ENCODE measurements at regions not wholly inside any gene's neighbourhood (a gene's known extent, or its start where the extent isn't known, plus 50 kb on each side); places are given as distances from the start of the nearest gene placed in this dataset.

DNA sequence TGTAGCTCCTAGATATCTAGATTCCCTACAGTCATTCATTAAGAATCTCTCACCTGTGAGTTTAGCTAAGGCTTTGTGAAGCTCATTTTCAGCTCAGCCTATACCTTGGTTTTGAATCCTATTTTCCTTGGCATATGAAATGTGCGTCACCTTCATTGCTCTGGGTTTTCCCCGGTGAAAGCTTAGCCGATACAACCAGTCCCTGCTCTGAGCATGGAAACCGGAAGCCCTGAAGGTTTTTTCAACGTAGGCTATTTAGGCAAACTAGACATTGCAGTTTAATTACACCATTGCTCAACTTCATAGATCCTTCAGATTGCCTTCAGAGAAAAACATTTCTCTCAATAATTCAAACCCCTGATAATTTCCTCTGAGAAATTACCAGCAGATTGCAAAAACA is 206.8 kb upstream of the TPRG1 start:
- CTCF ChIA-PET = interaction anchor here (1.6 kb wide), 1 partner anchor 1225 kb away, joined by 3 read pairs; no protein-coding TSS in a partner anchor

DNA sequence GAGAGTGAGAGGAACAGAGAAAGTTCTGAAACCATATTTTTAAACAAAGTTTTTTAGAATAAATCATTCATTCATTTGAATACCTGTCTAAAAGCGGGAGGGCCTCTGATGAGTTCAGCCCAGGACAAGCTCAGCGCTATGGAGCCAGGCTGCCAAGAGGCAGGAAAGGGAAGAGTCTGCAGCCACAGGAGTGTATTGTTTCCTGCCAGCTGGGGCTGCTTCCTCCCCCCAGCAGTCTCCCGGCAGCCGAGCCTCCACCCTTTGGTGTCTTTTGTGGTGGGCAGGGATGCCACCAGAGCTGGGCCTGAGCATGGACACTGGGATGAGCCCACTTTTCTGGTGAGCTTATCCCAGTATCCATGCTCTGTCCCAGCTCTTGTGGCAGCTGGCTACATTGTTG is 199.5 kb upstream of the TPRG1 start:
- Mint-ChIP-seq H3K36me3 (ENCODE audit: insufficient read depth, unreplicated experiment) (no peaks in the 10 kb centered on the region), H3K4me1 (ENCODE audit: insufficient read depth, unreplicated experiment) (no peaks in the 10 kb centered on the region), H3K4me3 (ENCODE audit: unreplicated experiment) (no peak overlapping the region), H3K27me3 (ENCODE audit: insufficient read depth, unreplicated experiment) (no peaks in the 10 kb centered on the region), H3K27ac (ENCODE audit: low read depth, unreplicated experiment) (no peak overlapping the region), H3K9me3 (ENCODE audit: unreplicated experiment) (no peaks in the 10 kb centered on the region)
- no TSS peak for BruUV-seq (replicated peaks)
- no peak for DNase-seq (ENCODE audit: unreplicated experiment)
- intact Hi-C loops (cut with micrococcal nuclease) = no loop called here
- POLR2A ChIA-PET = no interaction called here
- CTCF ChIA-PET = interaction anchor here (0.6 kb wide), 1 partner anchor 12 kb away, joined by 4 read pairs; no protein-coding TSS in a partner anchor
- TF ChIP-seq, protein P1, sequence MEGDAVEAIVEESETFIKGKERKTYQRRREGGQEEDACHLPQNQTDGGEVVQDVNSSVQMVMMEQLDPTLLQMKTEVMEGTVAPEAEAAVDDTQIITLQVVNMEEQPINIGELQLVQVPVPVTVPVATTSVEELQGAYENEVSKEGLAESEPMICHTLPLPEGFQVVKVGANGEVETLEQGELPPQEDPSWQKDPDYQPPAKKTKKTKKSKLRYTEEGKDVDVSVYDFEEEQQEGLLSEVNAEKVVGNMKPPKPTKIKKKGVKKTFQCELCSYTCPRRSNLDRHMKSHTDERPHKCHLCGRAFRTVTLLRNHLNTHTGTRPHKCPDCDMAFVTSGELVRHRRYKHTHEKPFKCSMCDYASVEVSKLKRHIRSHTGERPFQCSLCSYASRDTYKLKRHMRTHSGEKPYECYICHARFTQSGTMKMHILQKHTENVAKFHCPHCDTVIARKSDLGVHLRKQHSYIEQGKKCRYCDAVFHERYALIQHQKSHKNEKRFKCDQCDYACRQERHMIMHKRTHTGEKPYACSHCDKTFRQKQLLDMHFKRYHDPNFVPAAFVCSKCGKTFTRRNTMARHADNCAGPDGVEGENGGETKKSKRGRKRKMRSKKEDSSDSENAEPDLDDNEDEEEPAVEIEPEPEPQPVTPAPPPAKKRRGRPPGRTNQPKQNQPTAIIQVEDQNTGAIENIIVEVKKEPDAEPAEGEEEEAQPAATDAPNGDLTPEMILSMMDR (IDR thresholded peaks at IDR 0.05; ENCODE audit: unreplicated experiment) = no peak

More for the DNA sequence above, 206.8 kb upstream of the TPRG1 start:
- POLR2A ChIA-PET = no interaction called here
- no peak overlapping the region for H3K4me3 Mint-ChIP-seq (ENCODE audit: unreplicated experiment)
- H3K4me1 Mint-ChIP-seq (ENCODE audit: insufficient read depth, unreplicated experiment) = no peaks in the 10 kb centered on the region
- intact Hi-C loops (cut with micrococcal nuclease) = no loop called here
- H3K27me3 Mint-ChIP-seq (ENCODE audit: insufficient read depth, unreplicated experiment) = no peaks in the 10 kb centered on the region
- H3K9me3 Mint-ChIP-seq (ENCODE audit: unreplicated experiment) = peaks cover 10% of the 10 kb centered on the region
- no peak overlapping the region for H3K27ac Mint-ChIP-seq (ENCODE audit: low read depth, unreplicated experiment)
- H3K36me3 Mint-ChIP-seq (ENCODE audit: insufficient read depth, unreplicated experiment) = no peaks in the 10 kb centered on the region
- BruUV-seq (replicated peaks) = no TSS peak
- TF ChIP-seq, protein P1 (IDR thresholded peaks at IDR 0.05; ENCODE audit: unreplicated experiment) = no peak
- DNase-seq (ENCODE audit: unreplicated experiment) = no peak

DNA sequence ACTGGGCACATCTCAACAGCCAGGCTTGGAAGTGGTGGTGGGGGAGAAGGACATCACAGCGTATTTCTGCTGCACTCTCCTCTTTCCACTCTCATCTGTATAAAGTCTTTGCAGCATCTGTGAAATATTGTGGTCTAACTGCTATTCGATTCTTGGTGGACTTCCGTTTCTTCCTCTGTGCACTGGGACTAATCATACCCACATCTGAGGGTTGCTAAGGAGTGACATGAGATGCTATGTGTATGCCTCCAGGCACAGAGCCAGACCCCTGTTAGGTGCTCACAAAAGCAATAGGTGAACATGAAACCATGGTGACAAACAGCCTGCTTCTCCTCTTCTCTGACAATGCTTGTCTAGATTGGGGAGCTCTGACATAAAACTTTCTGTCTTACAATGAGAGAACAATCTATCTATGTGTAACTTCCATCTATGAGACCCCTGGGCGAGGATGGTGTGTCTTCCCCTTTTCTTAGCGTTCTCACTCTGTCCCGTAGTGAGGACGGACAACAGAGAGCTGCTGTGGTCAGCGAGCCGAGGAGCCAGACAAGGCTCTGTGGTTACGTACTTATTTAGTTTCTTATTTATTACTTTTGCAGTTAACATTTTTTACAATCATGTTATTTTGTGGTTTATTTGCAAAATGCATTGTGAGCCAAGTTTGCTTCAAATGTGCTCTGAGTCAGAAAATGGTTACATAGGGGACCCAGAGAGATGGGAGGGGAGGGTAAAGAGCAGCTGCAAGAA is 196.7 kb upstream of the TPRG1 start:
- no peaks in the 10 kb centered on the region for H3K4me1 Mint-ChIP-seq (ENCODE audit: insufficient read depth, unreplicated experiment)
- H3K36me3 Mint-ChIP-seq (ENCODE audit: insufficient read depth, unreplicated experiment) = no peaks in the 10 kb centered on the region
- H3K27ac Mint-ChIP-seq (ENCODE audit: low read depth, unreplicated experiment) = no peak overlapping the region
- H3K27me3 Mint-ChIP-seq (ENCODE audit: insufficient read depth, unreplicated experiment) = no peaks in the 10 kb centered on the region
- no peaks in the 10 kb centered on the region for H3K9me3 Mint-ChIP-seq (ENCODE audit: unreplicated experiment)
- DNase-seq (ENCODE audit: unreplicated experiment) = no peak
- TF ChIP-seq, protein P1 (IDR thresholded peaks at IDR 0.05; ENCODE audit: unreplicated experiment) = no peak
- no peak overlapping the region for H3K4me3 Mint-ChIP-seq (ENCODE audit: unreplicated experiment)
- no TSS peak for BruUV-seq (replicated peaks)
- CTCF ChIA-PET = interaction anchor here (0.7 to 1.7 kb wide), 4 partner anchors 17 to 1292 kb away, joined by 3 to 5 read pairs (median 4); no protein-coding TSS in a partner anchor
- POLR2A ChIA-PET = interaction anchor here (0.9 kb wide), 1 partner anchor 1303 kb away, joined by 3 read pairs; no protein-coding TSS in a partner anchor
- intact Hi-C loops (cut with micrococcal nuclease) = no loop called here

DNA sequence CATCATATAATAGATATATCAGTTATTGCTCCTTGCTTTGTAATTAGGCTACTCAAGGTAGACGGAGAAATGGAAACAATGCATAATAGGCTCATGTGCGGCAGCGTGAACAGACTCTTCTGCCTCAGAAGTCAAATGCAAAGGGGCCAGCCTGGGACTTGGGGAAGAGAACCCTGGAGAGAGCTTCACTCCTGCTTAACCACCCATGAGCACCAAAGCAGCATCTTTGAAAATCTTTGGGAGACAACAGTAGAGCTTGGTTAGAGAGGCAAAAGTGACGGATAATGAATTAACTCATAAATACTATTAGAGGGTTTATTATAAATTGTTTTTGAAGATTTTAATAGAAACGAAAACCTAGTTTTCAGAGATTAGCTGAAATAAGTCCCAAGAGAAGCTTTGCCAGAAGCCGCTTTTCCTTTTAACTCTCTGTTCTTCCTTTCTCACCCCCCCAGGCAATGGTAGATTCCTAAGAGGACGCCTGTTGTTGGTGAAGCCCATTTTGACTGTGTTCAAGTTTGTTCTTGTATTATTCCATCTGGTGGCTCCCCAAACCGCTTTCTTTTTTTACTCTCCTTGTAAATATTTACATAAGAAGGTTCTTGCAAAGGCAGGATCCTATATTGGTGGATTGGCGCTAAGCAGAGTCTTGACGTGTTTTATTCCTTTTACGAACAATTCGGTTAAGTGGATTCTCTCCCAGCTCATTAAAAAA is 196.0 kb upstream of the TPRG1 start:
- intact Hi-C loops (cut with micrococcal nuclease) = no loop called here
- TF ChIP-seq, protein P1 (IDR thresholded peaks at IDR 0.05; ENCODE audit: unreplicated experiment) = no peak
- no peak for DNase-seq (ENCODE audit: unreplicated experiment)
- BruUV-seq (replicated peaks) = no TSS peak
- Mint-ChIP-seq H3K27ac (ENCODE audit: low read depth, unreplicated experiment) (no peak overlapping the region), H3K4me1 (ENCODE audit: insufficient read depth, unreplicated experiment) (no peaks in the 10 kb centered on the region), H3K27me3 (ENCODE audit: insufficient read depth, unreplicated experiment) (no peaks in the 10 kb centered on the region), H3K9me3 (ENCODE audit: unreplicated experiment) (no peaks in the 10 kb centered on the region), H3K4me3 (ENCODE audit: unreplicated experiment) (no peak overlapping the region), H3K36me3 (ENCODE audit: insufficient read depth, unreplicated experiment) (no peaks in the 10 kb centered on the region)
- POLR2A ChIA-PET = no interaction called here
- CTCF ChIA-PET = interaction anchor here (1.0 to 1.7 kb wide), 6 partner anchors 18 to 1235 kb away, joined by 3 to 5 read pairs (median 3); no protein-coding TSS in a partner anchor

Data from MCF 10A (cell line).